GM12892 (cell line): ENCODE measurements at regions not wholly inside any gene's neighbourhood (a gene's known extent, or its start where the extent isn't known, plus 50 kb on each side); places are given as distances from the start of the nearest gene placed in this dataset.

ENCODE experiments used
- POLR2A ChIP-seq: IDR thresholded peaks from 2 replicates; pipeline ENCODE4 v1.6.1; 2011; ENCODE audit warnings: low read depth, low read length, control low read depth
- POLR2AphosphoS5 ChIP-seq: IDR thresholded peaks from 2 replicates; pipeline ENCODE4 v1.6.1; 2011; ENCODE audit warnings: low read depth, low read length, control low read depth

DNA sequence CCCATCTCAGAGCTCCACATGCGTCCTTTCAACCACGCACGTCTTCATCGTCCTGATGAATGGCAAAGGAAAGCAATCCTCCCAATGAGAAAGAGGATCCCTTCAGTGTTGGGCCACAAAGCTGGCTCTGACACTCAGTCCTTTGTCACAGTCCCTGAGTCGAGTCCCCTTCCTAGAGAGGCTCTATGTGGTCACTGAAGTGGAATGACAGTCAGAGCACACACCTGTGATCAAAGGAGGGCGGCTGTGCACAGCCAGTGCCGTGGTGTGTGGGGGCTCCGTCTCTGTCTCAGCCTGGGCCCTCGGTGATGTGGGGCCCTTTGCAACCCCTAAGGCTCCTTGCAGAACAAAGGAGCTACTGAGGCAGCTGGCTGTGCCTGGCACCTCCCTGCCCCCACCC, 157.3 kb upstream of the APCDD1 start:
- TF ChIP-seq POLR2A = no peak
- no peak for TF ChIP-seq POLR2AphosphoS5
